HepG2 (cell line): ENCODE measurements at regions not wholly inside any gene's neighbourhood (a gene's known extent, or its start where the extent isn't known, plus 50 kb on each side); places are given as distances from the start of the nearest gene placed in this dataset.

Experiments used
- ATF3 ChIP-seq: sonication (generic); formaldehyde crosslinking; IDR thresholded peaks from 2 replicates; pipeline ENCODE4 v1.4.0; 2020; ENCODE audit warnings: missing genetic modification reagents
- ETV5 ChIP-seq: IDR thresholded peaks from 2 replicates; pipeline ENCODE4 v1.6.1; 2018; ENCODE audit warnings: missing biosample characterization, missing genetic modification reagents, inconsistent platforms, borderline replicate concordance
- FIP1L1 ChIP-seq: fragments of 200-400 bp; formaldehyde crosslinking; IDR thresholded peaks from 2 replicates; pipeline ENCODE4 v1.6.1; 2018; ENCODE audit warnings: low read depth, mild to moderate bottlenecking, low read length, moderate library complexity, borderline replicate concordance; ENCODE audit not compliant: insufficient read depth
- KLF12 ChIP-seq: sonication (generic); formaldehyde crosslinking; IDR thresholded peaks from 2 replicates; pipeline ENCODE4 v1.4.0; 2020; ENCODE audit warnings: missing genetic modification reagents, borderline replicate concordance
- KMT2A ChIP-seq: sonication (generic); formaldehyde crosslinking; IDR thresholded peaks from 2 replicates; pipeline ENCODE4 v1.4.0; 2020; ENCODE audit warnings: missing genetic modification reagents
- LBX2 ChIP-seq: sonication (generic); formaldehyde crosslinking; IDR thresholded peaks from 2 replicates; pipeline ENCODE4 v1.5.0; 2020; ENCODE audit warnings: missing genetic modification reagents, mild to moderate bottlenecking, borderline replicate concordance
- MXD3 ChIP-seq: IDR thresholded peaks from 2 replicates; pipeline ENCODE4 v1.6.1; 2016; ENCODE audit warnings: mild to moderate bottlenecking, missing biosample characterization, missing genetic modification reagents
- MYPOP ChIP-seq: sonication (generic); formaldehyde crosslinking; IDR thresholded peaks from 2 replicates; pipeline ENCODE4 v1.8.1; 2023; ENCODE audit warnings: mild to moderate bottlenecking, moderate library complexity, missing genetic modification reagents
- NCOR1 ChIP-seq: fragments of 200-600 bp; sonication (generic); IDR thresholded peaks from 2 replicates; pipeline ENCODE4 v1.7.0; 2017; ENCODE audit warnings: antibody characterized with exemption, low read length, borderline replicate concordance
- NFIB ChIP-seq: sonication (generic); formaldehyde crosslinking; IDR thresholded peaks from 2 replicates; pipeline ENCODE4 v1.9.0; 2021; ENCODE audit warnings: missing genetic modification reagents, mild to moderate bottlenecking, borderline replicate concordance
- NR2F6 ChIP-seq, 2 experiments: IDR thresholded peaks; 2 replicates each; pipeline ENCODE4 v1.6.1; 2016; ENCODE audit warnings: antibody characterized with exemption in 1 of 2, mild to moderate bottlenecking in 1 of 2
- POGZ ChIP-seq: sonication (generic); formaldehyde crosslinking; IDR thresholded peaks from 2 replicates; pipeline ENCODE4 v1.4.0; 2020; ENCODE audit warnings: mild to moderate bottlenecking, missing genetic modification reagents
- SIN3B ChIP-seq: fragments of 150-350 bp; IDR thresholded peaks from 2 replicates; pipeline ENCODE4 v1.6.1; 2014; ENCODE audit warnings: low read length
- THAP8 ChIP-seq: sonication (generic); formaldehyde crosslinking; IDR thresholded peaks from 2 replicates; pipeline ENCODE4 v1.5.1; 2020; ENCODE audit warnings: missing genetic modification reagents, mild to moderate bottlenecking, borderline replicate concordance
- XBP1 ChIP-seq: sonication (generic); formaldehyde crosslinking; IDR thresholded peaks from 2 replicates; pipeline ENCODE4 v1.5.0; 2020; ENCODE audit warnings: missing genetic modification reagents
- ZFP36 ChIP-seq: fragments of 150-350 bp; IDR thresholded peaks from 2 replicates; pipeline ENCODE4 v1.6.1; 2018; ENCODE audit warnings: borderline replicate concordance, low read length, low read depth; ENCODE audit not compliant: partially characterized antibody
- ZNF10 ChIP-seq: sonication (generic); formaldehyde crosslinking; IDR thresholded peaks from 2 replicates; pipeline ENCODE4 v1.4.0; 2020; ENCODE audit warnings: mild to moderate bottlenecking, low read depth, missing genetic modification reagents, borderline replicate concordance
- ZNF264 ChIP-seq: sonication (generic); formaldehyde crosslinking; IDR thresholded peaks from 2 replicates; pipeline ENCODE4 v1.4.0; 2020; ENCODE audit warnings: missing genetic modification reagents
- ZNF557 ChIP-seq: sonication (generic); formaldehyde crosslinking; IDR thresholded peaks from 2 replicates; pipeline ENCODE4 v1.4.0; 2020; ENCODE audit warnings: missing genetic modification reagents
- ZNF564 ChIP-seq: sonication (generic); formaldehyde crosslinking; IDR thresholded peaks from 2 replicates; pipeline ENCODE4 v1.8.1; 2023; ENCODE audit warnings: mild to moderate bottlenecking, missing genetic modification reagents
- ZNF577 ChIP-seq: sonication (generic); formaldehyde crosslinking; IDR thresholded peaks from 2 replicates; pipeline ENCODE4 v1.4.0; 2020; ENCODE audit warnings: mild to moderate bottlenecking, low read depth, missing genetic modification reagents, borderline replicate concordance
- ZNF619 ChIP-seq: sonication (generic); formaldehyde crosslinking; IDR thresholded peaks from 2 replicates; pipeline ENCODE4 v1.4.0; 2020; ENCODE audit warnings: mild to moderate bottlenecking, missing genetic modification reagents
- ZNF691 ChIP-seq: sonication (generic); formaldehyde crosslinking; IDR thresholded peaks from 2 replicates; pipeline ENCODE4 v1.4.0; 2020; ENCODE audit warnings: missing genetic modification reagents, low read depth, mild to moderate bottlenecking, borderline replicate concordance
- ZNF704 ChIP-seq: sonication (generic); formaldehyde crosslinking; IDR thresholded peaks from 2 replicates; pipeline ENCODE4 v1.8.1; 2023; ENCODE audit warnings: mild to moderate bottlenecking, inconsistent platforms, moderate library complexity, missing genetic modification reagents, borderline replicate concordance
- ZNF773 ChIP-seq: sonication (generic); formaldehyde crosslinking; IDR thresholded peaks from 2 replicates; pipeline ENCODE4 v1.4.0; 2020; ENCODE audit warnings: missing genetic modification reagents, borderline replicate concordance
- ZSCAN30 ChIP-seq: sonication (generic); formaldehyde crosslinking; IDR thresholded peaks from 2 replicates; pipeline ENCODE4 v1.5.0; 2020; ENCODE audit warnings: mild to moderate bottlenecking, missing genetic modification reagents

- peak; percentile 94; the same call in 1 of the 2 replicates for TF ChIP-seq XBP1 (CRISPR knock-in tag)
- no peak for TF ChIP-seq THAP8 (CRISPR knock-in tag)
- peak; percentile 94 for TF ChIP-seq POGZ
- TF ChIP-seq ZNF704 (CRISPR knock-in tag): no peak
- TF ChIP-seq ZNF773 (CRISPR knock-in tag): no peak
- TF ChIP-seq SIN3B: no peak; the same call in 1 of the 2 replicates
- peak; percentile 78 for TF ChIP-seq ZNF564 (CRISPR knock-in tag)
- peak; percentile 81 for TF ChIP-seq ATF3 (CRISPR knock-in tag)
- TF ChIP-seq MYPOP (CRISPR knock-in tag): peak; percentile 90; the same call in 1 of the 2 replicates
- TF ChIP-seq NCOR1: peak; percentile 95; the same call in 1 of the 2 replicates
- TF ChIP-seq ZNF619 (CRISPR knock-in tag): no peak
- TF ChIP-seq NR2F6 (IDR thresholded peaks at IDR 0.05): peak; percentile 99
- peak; percentile 99 for TF ChIP-seq NR2F6 (CRISPR knock-in tag; IDR thresholded peaks at IDR 0.05)
- peak; percentile 94 for TF ChIP-seq ZNF264
- peak; percentile 93 for TF ChIP-seq ETV5 (CRISPR knock-in tag)
- 0 out of 2 replicates have a peak, but pooled peaks have one; percentile 60 for TF ChIP-seq FIP1L1
- peak; percentile 55; the same call in 1 of the 2 replicates for TF ChIP-seq MXD3 (CRISPR knock-in tag)
- TF ChIP-seq KLF12: peak; percentile 67; the same call in 1 of the 2 replicates
- peak; percentile 67 for TF ChIP-seq KMT2A (CRISPR knock-in tag)
- TF ChIP-seq ZNF577 (CRISPR knock-in tag): no peak
- peak; percentile 90; the same call in 1 of the 2 replicates for TF ChIP-seq ZNF557
- TF ChIP-seq ZNF691 (CRISPR knock-in tag): peak; percentile 43; the same call in 1 of the 2 replicates
- no peak for TF ChIP-seq ZSCAN30 (CRISPR knock-in tag)
- TF ChIP-seq NFIB (CRISPR knock-in tag): no peak
- TF ChIP-seq LBX2: no peak
- TF ChIP-seq ZNF10 (CRISPR knock-in tag): no peak
- no peak for TF ChIP-seq ZFP36
Observed at GRCh38 chr12:115423546-115423987, 739.6 kb upstream of the TBX3 start (continued).
